ENCODE measurements at regions not wholly inside any gene's neighbourhood (a gene's known extent, or its start where the extent isn't known, plus 50 kb on each side); places are given as distances from the start of the nearest gene placed in this dataset.

- H3K27ac ChIP-seq (replicated peaks in 1 of 4) = no peak overlapping the region
- 77% methylated on average over 4 of the region's 4 CpGs for WGBS
- TF ChIP-seq EP300 (IDR thresholded peaks at IDR 0.05) (no peak), CTCF (IDR thresholded peaks at IDR 0.05) (no peak), POLR2AphosphoS5 (IDR thresholded peaks at IDR 0.05) (no peak), POLR2A (IDR thresholded peaks at IDR 0.05; ENCODE audit: low read depth) (no peak)
- no peak overlapping the region for H3K4me3 ChIP-seq
- no peaks in the 10 kb centered on the region for H3K36me3 ChIP-seq
- peaks cover 0 to 31% (median 0%) of the 10 kb centered on the region in 4 donors for H3K27me3 ChIP-seq
- peaks cover 0 to 7% (median 0%) of the 10 kb centered on the region in 4 donors for H3K4me1 ChIP-seq
- DNase-seq (ENCODE audit: extremely low spot score) = no peak
- peaks cover 0 to 4% (median 0%) of the 10 kb centered on the region in 4 donors for H3K9me3 ChIP-seq
- intact Hi-C loops (cut with DNase I) = no loop called here
Measured at GRCh38 chr11:135008412-135008811, 596.4 kb upstream of the B3GAT1 start.

- H3K36me3 ChIP-seq = no peaks in the 10 kb centered on the region
- no peak overlapping the region for H3K27ac ChIP-seq (replicated peaks in 1 of 4)
- DNase-seq (ENCODE audit: extremely low spot score) = no peak
- 13% methylated on average over 4 of the region's 4 CpGs for WGBS
- intact Hi-C loops (cut with DNase I) = no loop called here
- peaks cover 0 to 31% (median 0%) of the 10 kb centered on the region in 4 donors for H3K27me3 ChIP-seq
- peaks cover 0 to 4% (median 0%) of the 10 kb centered on the region in 4 donors for H3K9me3 ChIP-seq
- TF ChIP-seq EP300 (IDR thresholded peaks at IDR 0.05) (no peak), POLR2AphosphoS5 (IDR thresholded peaks at IDR 0.05) (no peak), CTCF (IDR thresholded peaks at IDR 0.05) (no peak), POLR2A (IDR thresholded peaks at IDR 0.05; ENCODE audit: low read depth) (no peak)
- H3K4me3 ChIP-seq = no peak overlapping the region
- H3K4me1 ChIP-seq = peaks cover 0 to 7% (median 0%) of the 10 kb centered on the region in 4 donors
Measured at GRCh38 chr11:135008001-135008405, 596.0 kb upstream of the B3GAT1 start.

GRCh38 chr11:135006800-135007199 is 594.8 kb upstream of the B3GAT1 start:
- WGBS = 50% methylated on average over 4 of the region's 4 CpGs
- Histone ChIP-seq H3K4me1 (peaks cover 0 to 7% (median 0%) of the 10 kb centered on the region in 4 donors), H3K9me3 (no peaks in the 10 kb centered on the region), H3K27me3 (peaks cover 0 to 31% (median 0%) of the 10 kb centered on the region in 4 donors), H3K27ac (replicated peaks in 1 of 4) (no peak overlapping the region), H3K4me3 (no peak overlapping the region), H3K36me3 (no peaks in the 10 kb centered on the region)
- no peak for TF ChIP-seq POLR2A (IDR thresholded peaks at IDR 0.05; ENCODE audit: low read depth)
- no peak for TF ChIP-seq EP300 (IDR thresholded peaks at IDR 0.05)
- no peak for TF ChIP-seq CTCF (IDR thresholded peaks at IDR 0.05)
- TF ChIP-seq POLR2AphosphoS5 (IDR thresholded peaks at IDR 0.05) = no peak
- intact Hi-C loops (cut with DNase I) = no loop called here
- no peak for DNase-seq (ENCODE audit: extremely low spot score)

- intact Hi-C loops (cut with DNase I) = no loop called here
- WGBS = 41% methylated on average over 5 of the region's 5 CpGs
- H3K4me1 ChIP-seq = peaks cover 0 to 7% (median 0%) of the 10 kb centered on the region in 4 donors
- H3K27ac ChIP-seq (replicated peaks in 1 of 4) = no peak overlapping the region
- no peak overlapping the region for H3K4me3 ChIP-seq
- no peaks in the 10 kb centered on the region for H3K9me3 ChIP-seq
- no peak for TF ChIP-seq CTCF (IDR thresholded peaks at IDR 0.05)
- TF ChIP-seq POLR2AphosphoS5 (IDR thresholded peaks at IDR 0.05) = no peak
- no peak for TF ChIP-seq EP300 (IDR thresholded peaks at IDR 0.05)
- no peak for TF ChIP-seq POLR2A (IDR thresholded peaks at IDR 0.05; ENCODE audit: low read depth)
- no peaks in the 10 kb centered on the region for H3K36me3 ChIP-seq
- H3K27me3 ChIP-seq = peaks cover 0 to 41% (median 0%) of the 10 kb centered on the region in 4 donors
- DNase-seq (ENCODE audit: extremely low spot score) = peak; percentile 68
Measured at GRCh38 chr11:135004495-135004894, 592.5 kb upstream of the B3GAT1 start.

- no peak overlapping the region for H3K27ac ChIP-seq (replicated peaks in 1 of 4)
- no peak overlapping the region for H3K4me3 ChIP-seq
- DNase-seq (ENCODE audit: extremely low spot score) = peak; percentile 57
- H3K9me3 ChIP-seq = no peaks in the 10 kb centered on the region
- H3K27me3 ChIP-seq = peaks cover 0 to 51% (median 0%) of the 10 kb centered on the region in 4 donors
- H3K36me3 ChIP-seq = no peaks in the 10 kb centered on the region
- intact Hi-C loops (cut with DNase I) = no loop called here
- TF ChIP-seq CTCF (IDR thresholded peaks at IDR 0.05) (no peak), POLR2AphosphoS5 (IDR thresholded peaks at IDR 0.05) (no peak), POLR2A (IDR thresholded peaks at IDR 0.05; ENCODE audit: low read depth) (no peak), EP300 (IDR thresholded peaks at IDR 0.05) (no peak)
- no peaks in the 10 kb centered on the region for H3K4me1 ChIP-seq
Measured at GRCh38 chr11:135002236-135002635, 590.2 kb upstream of the B3GAT1 start.

Measured in esophagus muscularis mucosa (tissue), 4 donors.